ENCODE measurements at regions not wholly inside any gene's neighbourhood (a gene's known extent, or its start where the extent isn't known, plus 50 kb on each side); places are given as distances from the start of the nearest gene placed in this dataset.

DNA sequence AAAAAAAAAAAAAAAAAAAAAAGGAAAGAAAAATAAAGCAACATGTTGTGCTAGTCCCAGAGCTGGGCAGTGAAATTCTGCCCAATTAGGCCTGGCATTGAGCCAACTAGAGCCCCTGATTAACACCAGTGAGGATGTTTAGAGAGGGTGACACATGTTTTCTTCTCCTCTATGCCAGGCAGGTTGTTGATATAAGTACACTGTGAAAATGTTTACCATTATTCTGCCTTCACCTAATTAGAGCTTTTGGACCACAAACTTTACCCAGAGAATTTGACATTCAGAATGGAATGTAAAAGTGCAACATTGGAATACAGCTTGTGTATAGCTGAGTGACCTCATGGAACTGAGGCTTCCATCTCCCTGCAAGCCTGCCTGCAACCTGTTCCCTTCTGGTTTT, 62.0 kb upstream of the EPCAM start:
- intact Hi-C loops (cut with micrococcal nuclease), result no loop called here
- Mint-ChIP-seq H3K4me3 (no peak overlapping the region), H3K36me3 (peaks cover 2 to 5% of the 10 kb centered on the region in 2 donors), H3K27me3 (ENCODE audit: low read depth in 3 of 3) (peaks cover 0 to 2% (median 0%) of the 10 kb centered on the region in 3 donors), H3K4me1 (peaks cover 93% of the 10 kb centered on the region), H3K9me3 (no peaks in the 10 kb centered on the region), H3K27ac (no peak overlapping the region)
- no peaks in the 10 kb centered on the region for H3K79me2 ChIP-seq (ENCODE audit: insufficient read depth, low read length)
- H2AFZ ChIP-seq (ENCODE audit: insufficient read depth, low read depth, low read length, poor library complexity, severe bottlenecking), result no peak overlapping the region
- H4K20me1 ChIP-seq (ENCODE audit: insufficient read depth, low read length), result no peaks in the 10 kb centered on the region
- H3K4me2 ChIP-seq (replicated peaks; ENCODE audit: extremely low read depth, low read length, poor library complexity, severe bottlenecking), result no peak overlapping the region
- TF ChIP-seq, protein P1, sequence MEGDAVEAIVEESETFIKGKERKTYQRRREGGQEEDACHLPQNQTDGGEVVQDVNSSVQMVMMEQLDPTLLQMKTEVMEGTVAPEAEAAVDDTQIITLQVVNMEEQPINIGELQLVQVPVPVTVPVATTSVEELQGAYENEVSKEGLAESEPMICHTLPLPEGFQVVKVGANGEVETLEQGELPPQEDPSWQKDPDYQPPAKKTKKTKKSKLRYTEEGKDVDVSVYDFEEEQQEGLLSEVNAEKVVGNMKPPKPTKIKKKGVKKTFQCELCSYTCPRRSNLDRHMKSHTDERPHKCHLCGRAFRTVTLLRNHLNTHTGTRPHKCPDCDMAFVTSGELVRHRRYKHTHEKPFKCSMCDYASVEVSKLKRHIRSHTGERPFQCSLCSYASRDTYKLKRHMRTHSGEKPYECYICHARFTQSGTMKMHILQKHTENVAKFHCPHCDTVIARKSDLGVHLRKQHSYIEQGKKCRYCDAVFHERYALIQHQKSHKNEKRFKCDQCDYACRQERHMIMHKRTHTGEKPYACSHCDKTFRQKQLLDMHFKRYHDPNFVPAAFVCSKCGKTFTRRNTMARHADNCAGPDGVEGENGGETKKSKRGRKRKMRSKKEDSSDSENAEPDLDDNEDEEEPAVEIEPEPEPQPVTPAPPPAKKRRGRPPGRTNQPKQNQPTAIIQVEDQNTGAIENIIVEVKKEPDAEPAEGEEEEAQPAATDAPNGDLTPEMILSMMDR (IDR thresholded peaks at IDR 0.05), result no peak
- H3K9ac ChIP-seq (ENCODE audit: insufficient read depth, low read length, poor library complexity, severe bottlenecking), result no peak overlapping the region
- peaks cover 83 to 92% of the 10 kb centered on the region in 2 donors for H3K4me1 ChIP-seq (ENCODE audit: control insufficient read depth in 1 of 2, insufficient read depth in 2 of 2, low read length in 2 of 2)
- H3K27me3 ChIP-seq (ENCODE audit: control insufficient read depth in 2 of 2, insufficient read depth in 2 of 2, low read length in 2 of 2), result no peaks in the 10 kb centered on the region
- no peak for DNase-seq
- H3K9me3 ChIP-seq (replicated peaks in 1 of 2; ENCODE audit: control insufficient read depth in 1 of 2, insufficient read depth in 1 of 2, low read length in 2 of 2), result no peaks in the 10 kb centered on the region
- no peak overlapping the region for H3K4me3 ChIP-seq (replicated peaks in 1 of 3; ENCODE audit: low read depth in 2 of 3, low read length in 3 of 3)
- no peaks in the 10 kb centered on the region for H3K36me3 ChIP-seq (replicated peaks in 1 of 2; ENCODE audit: control insufficient read depth in 1 of 2, insufficient read depth in 2 of 2, low read length in 2 of 2)
- no peak overlapping the region for H3K27ac ChIP-seq (ENCODE audit: low read depth in 1 of 2, low read length in 2 of 2)

DNA sequence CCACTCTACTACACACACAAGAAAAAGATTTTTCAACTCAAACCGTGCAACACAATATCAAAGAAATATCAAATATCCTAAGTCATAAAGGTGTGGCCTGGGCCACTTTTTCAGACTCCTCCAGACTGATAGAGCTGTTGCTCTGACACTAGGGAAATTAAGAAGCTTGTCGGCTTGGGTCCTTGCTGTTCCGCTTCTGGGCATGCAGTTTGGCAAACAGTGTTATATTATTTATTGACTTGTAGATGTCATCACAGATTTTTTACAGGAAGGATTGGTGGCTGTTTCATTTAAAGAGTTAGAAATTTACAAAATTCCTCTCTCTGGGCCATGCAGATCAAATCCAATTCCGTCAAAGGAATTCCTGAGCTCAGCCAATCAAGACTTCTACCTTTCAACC, 64.5 kb upstream of the EPCAM start:
- Mint-ChIP-seq H3K4me1 (peaks cover 91% of the 10 kb centered on the region), H3K27me3 (ENCODE audit: low read depth in 3 of 3) (peaks cover 0 to 2% (median 0%) of the 10 kb centered on the region in 3 donors), H3K9me3 (no peaks in the 10 kb centered on the region), H3K36me3 (peaks cover 2 to 5% of the 10 kb centered on the region in 2 donors), H3K4me3 (no peak overlapping the region), H3K27ac (peak overlapping the region in 1 of 7 donors; percentile 3)
- no peaks in the 10 kb centered on the region for H3K9me3 ChIP-seq (replicated peaks in 1 of 2; ENCODE audit: control insufficient read depth in 1 of 2, insufficient read depth in 1 of 2, low read length in 2 of 2)
- intact Hi-C loops (cut with micrococcal nuclease), result no loop called here
- H3K4me3 ChIP-seq (replicated peaks in 1 of 3; ENCODE audit: low read depth in 2 of 3, low read length in 3 of 3), result no peak overlapping the region
- no peaks in the 10 kb centered on the region for H3K27me3 ChIP-seq (ENCODE audit: control insufficient read depth in 2 of 2, insufficient read depth in 2 of 2, low read length in 2 of 2)
- H3K9ac ChIP-seq (ENCODE audit: insufficient read depth, low read length, poor library complexity, severe bottlenecking), result no peak overlapping the region
- H4K20me1 ChIP-seq (ENCODE audit: insufficient read depth, low read length), result no peaks in the 10 kb centered on the region
- no peak overlapping the region for H3K4me2 ChIP-seq (replicated peaks; ENCODE audit: extremely low read depth, low read length, poor library complexity, severe bottlenecking)
- H3K79me2 ChIP-seq (ENCODE audit: insufficient read depth, low read length), result no peaks in the 10 kb centered on the region
- no peak overlapping the region for H3K27ac ChIP-seq (ENCODE audit: low read depth in 1 of 2, low read length in 2 of 2)
- no peak overlapping the region for H2AFZ ChIP-seq (ENCODE audit: insufficient read depth, low read depth, low read length, poor library complexity, severe bottlenecking)
- TF ChIP-seq, protein P1 (IDR thresholded peaks at IDR 0.05), result no peak
- WGBS (ENCODE audit: insufficient coverage), result 75% methylated on average over 2 of the region's 4 CpGs
- no peak for DNase-seq
- H3K36me3 ChIP-seq (replicated peaks in 1 of 2; ENCODE audit: control insufficient read depth in 1 of 2, insufficient read depth in 2 of 2, low read length in 2 of 2), result no peaks in the 10 kb centered on the region
- peaks cover 83 to 92% of the 10 kb centered on the region in 2 donors for H3K4me1 ChIP-seq (ENCODE audit: control insufficient read depth in 1 of 2, insufficient read depth in 2 of 2, low read length in 2 of 2)

Data from CD14-positive monocyte (primary cell).